Right hindlimb (tissue), 1 donor: ENCODE measurements at regions not wholly inside any gene's neighbourhood (a gene's known extent, or its start where the extent isn't known, plus 50 kb on each side); places are given as distances from the start of the nearest gene placed in this dataset.

Experiments
- DNase-seq: peaks from one replicate; pipeline ENCODE4 v3.0.0-alpha.2; 2018

DNA sequence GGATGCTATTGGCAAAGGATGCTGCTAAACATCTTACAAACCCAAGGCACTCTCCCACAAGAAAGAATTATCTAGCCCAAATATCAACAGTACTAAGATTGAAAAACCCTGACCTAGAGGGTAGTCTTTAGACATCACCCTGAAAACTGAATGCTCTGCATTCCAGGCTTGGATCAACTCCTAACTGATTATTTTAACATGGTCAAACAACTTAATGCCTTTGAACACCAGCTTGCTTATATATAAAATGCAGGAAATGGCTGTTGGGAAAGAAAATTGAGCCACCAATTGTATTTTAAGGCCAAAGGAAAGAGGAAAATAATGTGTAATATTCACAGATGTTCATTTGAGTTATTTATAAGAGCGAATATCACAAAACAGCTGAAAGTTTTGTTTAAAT, 72.2 kb upstream of the C1orf87 start:
- DNase-seq: no peak

DNA sequence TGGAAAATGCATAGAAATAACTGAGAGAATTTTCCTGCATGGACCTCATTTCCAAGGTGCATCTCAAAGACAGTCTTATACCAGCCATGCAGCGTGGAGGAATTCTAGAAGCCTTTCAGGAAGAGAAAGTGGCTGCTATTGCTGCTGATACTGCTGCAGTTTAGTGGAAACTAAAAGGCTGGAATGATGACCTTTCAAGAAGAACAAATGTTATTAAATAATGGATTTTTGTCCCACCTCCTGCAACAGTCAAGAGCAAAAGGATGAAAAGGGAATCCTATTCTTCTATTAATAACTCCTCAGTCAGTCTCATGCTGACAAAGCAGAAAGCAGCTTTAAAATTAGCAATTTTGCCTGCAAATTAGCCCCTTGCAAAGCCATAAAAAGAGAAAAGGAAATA, 68.2 kb upstream of the C1orf87 start:
- no peak for DNase-seq

DNA sequence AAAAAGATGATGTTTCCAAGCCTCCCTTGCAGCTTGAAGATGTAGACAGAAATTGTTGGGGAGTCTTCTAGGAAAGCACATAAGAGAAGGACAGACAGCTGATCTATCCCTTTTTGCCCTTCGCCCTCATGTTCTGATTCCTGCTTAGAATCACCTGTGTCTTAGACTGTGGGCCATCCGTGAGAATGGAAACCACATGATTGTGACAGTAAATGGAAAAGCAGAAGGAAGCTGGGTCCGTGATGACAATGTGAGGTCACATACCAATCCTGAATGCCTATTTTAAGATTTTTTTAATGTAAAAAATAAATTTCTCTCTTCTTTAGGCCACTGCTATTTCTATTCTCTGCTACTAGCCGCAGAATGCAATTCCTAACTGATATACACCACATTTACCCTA, 67.7 kb upstream of the C1orf87 start:
- DNase-seq: no peak

DNA sequence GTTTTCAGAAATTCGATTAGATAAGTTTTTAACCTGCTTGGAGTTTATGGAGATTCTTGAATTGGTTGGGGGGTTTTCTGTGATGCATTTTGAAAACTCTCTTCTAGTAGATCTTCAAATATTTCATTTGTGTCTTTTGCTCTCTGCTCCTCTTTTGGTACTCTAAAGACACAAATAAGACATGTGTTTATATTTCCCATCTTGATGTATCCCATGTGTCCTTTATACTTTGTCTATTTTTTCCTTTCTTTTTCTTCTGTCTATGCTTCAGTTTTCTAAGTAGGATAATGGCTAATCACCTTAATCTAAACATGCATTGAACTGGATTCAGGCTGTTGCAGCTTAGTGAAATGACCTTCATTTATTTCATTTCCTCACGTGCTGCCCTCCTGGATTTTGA, 63.8 kb upstream of the C1orf87 start:
- no peak for DNase-seq

DNA sequence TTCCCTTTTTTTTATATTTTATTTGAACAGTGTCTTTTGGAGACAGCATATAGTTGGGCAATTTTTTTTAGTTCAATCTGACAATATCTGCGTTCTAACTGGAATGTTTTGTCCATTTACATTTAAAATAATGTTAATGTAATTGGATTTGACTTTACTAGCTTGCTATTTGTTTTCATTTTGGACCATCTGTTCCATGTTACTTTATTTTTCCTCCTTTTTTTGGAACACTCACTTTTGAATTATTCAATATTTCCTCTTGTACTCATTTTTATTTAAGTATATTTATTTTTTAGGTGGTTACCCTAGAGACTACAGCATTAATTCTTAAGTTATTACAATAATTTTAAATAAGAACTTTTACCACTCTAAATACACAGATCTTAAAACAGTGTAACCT, 62.8 kb upstream of the C1orf87 start:
- no peak for DNase-seq

DNA sequence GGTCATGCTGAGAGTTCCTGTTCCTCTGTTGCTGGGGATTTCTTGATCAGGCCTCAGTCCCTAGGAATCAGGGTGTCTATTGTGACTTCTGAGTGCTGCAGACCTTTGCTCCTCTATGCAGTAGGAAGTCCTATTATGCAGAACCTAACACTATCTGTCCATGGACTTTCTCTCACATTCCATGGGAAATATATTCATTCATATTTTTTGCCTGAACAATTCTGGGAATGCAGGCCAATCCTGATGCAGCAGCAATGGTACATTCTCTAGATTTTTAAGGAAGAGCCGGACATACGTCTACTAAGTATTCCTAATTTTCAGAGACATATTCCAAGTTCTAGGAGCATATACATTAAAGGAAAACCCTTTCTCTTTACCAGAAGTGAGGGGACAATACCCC, 61.1 kb upstream of the C1orf87 start:
- no peak for DNase-seq

DNA sequence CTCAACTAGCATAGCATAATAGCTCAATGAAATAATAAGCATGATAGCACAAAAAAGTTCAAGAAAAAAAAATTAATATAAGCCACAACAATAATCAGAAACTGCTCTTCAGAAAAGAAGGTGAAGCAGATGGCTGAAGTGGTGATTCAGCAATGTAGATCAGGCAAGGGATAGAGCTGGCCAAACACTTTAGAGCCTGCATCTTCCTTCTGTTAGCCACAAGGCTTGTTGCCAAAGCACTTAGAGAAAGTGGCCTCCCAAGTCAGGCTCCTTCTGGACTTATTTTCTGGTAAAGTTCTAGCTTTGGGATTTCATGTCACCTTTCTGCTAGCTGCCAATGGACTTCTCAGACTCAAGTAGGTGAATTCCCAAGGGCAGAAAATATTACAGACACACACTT, 60.3 kb upstream of the C1orf87 start:
- DNase-seq: no peak

DNA sequence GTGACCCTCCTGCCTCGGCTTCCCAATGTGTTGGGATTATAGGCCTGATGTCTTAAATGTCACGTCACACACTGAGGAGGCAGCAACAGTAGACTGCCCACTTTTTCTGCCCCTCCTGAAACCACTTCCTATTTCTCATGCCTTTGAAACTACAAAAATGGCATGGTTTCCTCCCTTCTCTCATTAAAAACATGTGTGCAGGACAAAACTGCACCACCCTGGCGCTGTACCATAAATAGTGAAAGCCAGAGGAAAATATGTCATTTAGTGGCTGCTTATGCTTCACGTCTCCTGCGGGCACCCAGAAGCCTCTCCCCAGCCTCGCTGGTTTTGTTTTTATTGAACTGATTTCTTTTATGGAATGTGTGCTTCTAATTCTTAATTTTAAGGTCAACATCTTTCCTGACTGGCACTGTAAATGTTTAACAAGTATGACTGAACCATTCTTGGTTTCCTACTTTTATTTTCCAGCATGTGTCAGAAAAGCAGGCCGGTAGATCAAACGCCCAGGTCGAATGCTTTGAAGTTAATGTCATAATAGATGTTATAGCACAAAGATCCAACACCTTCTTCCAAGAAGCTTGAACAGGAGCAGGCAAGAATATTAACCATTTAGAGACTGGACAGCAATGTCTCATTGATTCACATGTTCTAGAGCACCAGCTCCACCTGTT, 59.6 kb upstream of the C1orf87 start:
- DNase-seq: peak; percentile 65

DNA sequence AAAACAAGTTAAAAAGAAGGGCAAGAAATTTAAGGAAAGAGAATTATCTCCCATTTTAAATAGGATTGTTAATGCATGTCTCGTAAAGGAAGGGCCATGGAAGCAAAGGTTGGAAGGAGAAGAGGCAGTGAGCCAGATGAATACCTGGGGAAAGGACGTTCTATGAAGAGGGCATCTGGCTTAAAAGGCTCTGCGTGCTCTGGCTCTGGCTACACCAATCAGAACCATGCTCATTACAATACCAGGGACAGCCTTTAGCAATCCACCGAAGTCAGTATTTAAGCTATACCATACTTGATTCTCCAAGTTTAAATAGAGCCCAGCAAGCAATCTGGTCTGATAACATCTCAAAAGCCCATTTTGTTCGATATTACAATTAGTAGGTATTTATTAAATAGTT, 58.5 kb upstream of the C1orf87 start:
- DNase-seq: no peak

DNA sequence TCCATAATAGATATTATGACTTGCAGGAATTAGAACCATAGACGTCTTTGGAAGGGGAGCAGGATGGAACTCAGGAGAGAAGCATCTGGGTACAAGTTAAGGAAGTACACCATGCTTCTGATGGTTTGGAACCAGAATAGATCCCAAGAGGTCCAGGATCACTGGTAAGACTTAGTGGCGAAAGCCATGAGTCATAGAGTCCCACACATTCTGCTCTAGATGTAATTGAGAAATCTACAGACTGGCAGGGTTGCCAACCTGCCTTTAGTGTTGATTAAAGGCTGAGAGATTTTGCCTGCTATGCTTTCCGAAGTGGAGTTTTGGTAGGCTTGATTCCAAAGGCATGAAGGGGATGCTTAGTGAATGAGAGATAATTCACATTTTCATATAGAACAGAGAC, 57.1 kb upstream of the C1orf87 start:
- no peak for DNase-seq

DNA sequence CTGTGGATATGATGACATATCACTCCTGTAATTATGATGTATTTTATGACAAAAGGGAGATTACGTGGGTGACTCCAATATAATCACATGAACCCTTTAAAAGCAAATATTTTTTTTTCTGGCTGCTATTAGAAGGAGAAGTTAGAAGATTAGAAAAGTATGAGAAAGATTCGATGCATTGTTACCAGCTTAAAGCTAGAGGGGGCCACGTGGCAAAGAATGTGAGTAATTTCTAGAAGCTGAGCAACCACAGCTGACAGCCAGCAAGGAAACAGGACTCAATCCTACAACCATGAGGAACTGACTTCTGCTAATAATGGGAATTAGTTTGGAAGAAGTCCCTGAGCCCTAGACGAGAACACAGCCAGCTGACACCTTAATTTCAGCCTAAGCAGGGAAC, 56.3 kb upstream of the C1orf87 start:
- DNase-seq: no peak

DNA sequence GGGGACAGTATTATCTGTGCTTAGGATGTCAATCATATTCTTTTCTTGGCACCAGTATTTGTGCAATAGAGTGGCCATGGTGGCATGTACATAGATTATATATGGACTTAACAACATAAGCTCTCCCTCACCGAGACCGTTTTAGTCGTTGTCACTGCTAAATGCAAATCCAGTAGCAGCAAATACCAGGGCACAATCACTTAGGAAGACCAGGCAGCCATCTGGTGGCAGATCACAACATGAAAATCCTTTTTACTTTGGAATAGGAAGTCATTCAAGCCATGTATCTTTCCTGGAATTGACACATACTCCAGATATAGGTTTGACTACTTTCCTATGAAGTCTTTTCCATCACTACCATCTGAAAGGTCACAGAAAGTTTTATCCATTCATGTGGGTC, 53.2 kb upstream of the C1orf87 start:
- no peak for DNase-seq
